CD4-positive, alpha-beta T cell treated with Interleukin-17A for 1 hour (primary cell): ENCODE measurements at regions not wholly inside any gene's neighbourhood (a gene's known extent, or its start where the extent isn't known, plus 50 kb on each side); places are given as distances from the start of the nearest gene placed in this dataset.
"Not testable (repeated sequence)": the region's sequence is repeated elsewhere in the genome, so short reads cannot be mapped to it uniquely, and the experiment has no call there.

Experiments used
- DNase-seq: peaks from one replicate; pipeline ENCODE4 v3.0.0-alpha.2; 2020

DNA sequence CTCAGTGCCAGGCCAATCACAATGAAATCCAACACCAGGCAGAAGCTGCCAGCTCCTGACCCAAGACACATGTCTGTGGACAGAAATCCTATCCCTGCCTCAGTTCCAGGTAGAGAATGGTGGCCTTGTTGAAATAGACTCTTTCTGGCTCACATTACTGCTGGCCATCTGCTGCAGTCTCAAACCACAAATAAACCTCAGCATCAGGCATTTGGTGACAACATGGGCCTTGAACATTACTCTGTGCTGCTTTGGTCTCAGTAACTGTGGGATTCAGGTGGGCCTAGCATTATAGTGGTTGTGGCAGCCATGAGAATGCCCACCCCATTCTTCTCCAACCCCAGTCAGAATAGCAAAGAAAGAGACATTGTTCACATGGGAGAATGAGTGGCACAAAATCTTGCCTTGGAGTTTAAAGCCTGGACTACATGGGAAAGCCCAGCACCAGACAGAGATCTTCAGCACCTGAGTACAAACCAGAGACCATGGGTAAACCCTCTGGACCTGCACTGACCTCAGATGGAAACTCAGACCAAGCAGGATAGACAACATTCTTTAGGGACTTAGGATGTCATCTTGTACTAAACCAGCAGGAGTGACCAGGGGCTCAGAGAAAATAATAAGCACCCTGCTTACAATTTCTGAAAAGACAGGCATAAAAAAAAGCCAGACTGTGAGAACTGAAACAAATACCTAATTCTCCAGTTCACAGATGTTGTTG is 50.4 kb upstream of the TRAM1L1 start:
- no peak for DNase-seq

DNA sequence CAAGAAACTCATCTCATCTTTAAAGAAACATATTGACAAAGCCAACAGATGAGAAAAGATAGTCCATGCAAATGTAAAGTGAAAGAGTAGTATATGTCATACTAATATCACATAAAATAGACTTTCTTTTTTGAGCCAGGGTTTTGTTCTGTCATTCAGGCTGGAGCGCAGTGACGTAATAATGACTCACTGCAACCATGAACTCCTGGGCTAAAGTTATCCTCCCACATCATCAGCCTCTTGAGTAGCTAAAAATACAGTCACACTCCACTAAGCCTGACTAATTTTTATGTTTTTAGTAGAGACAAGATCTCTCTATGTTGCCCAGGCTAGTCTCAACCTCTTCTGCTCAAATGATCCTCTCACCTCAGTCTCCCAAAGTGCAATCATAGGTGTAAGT is 51.8 kb upstream of the TRAM1L1 start:
- no peak for DNase-seq

DNA sequence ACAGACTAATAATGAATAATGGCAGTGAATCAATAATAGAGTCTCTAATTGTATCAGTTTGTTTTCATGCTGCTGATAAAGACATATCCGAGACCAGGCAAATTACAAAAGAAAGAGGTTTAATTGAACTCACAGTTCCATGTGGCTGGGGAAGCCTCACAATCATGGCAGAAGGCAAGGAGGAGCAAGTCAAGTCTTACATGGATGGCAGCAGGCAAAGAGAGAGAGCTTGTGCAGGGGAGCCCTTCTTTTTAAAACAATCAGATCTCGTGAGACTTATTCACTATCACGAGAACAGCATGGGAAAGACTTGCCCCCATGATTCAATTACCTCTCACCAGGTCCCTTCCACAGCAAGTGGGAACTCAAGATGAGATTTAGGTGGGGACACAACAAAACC is 53.4 kb upstream of the TRAM1L1 start:
- DNase-seq, result not testable (repeated sequence)

DNA sequence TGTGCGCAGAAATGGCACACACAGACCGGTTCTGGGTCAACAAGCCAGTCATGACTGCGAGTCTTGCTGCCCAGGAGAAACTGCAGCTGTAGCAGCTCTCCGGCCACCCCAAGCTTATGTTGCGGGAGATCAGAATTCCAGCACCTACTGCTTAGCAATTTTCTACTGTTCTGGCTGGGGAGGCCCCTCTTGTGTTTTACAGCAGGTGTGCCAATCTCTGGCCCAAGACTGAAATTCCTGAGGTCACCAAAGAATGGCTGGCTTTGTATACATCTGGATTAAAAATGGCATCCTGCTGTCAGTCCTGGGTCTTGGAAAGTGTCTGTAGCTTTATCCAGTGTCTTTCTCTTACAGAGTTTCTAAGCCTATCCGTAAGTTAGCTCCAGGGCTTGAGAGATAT is 68.9 kb upstream of the TRAM1L1 start:
- DNase-seq, result no peak

DNA sequence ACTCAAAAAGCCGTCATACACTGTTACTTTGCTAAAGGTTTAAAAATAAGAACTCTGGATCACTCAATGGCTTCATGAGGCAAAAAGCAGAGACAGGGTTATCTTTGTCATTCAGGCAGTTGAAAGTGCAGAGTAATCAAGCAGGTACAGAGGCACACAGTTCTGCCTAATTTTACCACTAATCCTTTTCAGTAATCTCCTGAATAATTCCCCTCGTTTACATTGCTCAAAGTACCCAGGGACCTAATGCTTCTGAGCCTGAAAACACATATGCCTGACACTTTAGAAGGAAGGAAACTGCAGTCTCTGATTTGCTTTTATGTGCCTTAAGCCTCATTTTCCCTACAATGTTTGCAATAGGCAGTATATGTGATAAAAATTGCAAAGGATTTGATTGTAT is 71.4 kb upstream of the TRAM1L1 start:
- DNase-seq, result no peak

DNA sequence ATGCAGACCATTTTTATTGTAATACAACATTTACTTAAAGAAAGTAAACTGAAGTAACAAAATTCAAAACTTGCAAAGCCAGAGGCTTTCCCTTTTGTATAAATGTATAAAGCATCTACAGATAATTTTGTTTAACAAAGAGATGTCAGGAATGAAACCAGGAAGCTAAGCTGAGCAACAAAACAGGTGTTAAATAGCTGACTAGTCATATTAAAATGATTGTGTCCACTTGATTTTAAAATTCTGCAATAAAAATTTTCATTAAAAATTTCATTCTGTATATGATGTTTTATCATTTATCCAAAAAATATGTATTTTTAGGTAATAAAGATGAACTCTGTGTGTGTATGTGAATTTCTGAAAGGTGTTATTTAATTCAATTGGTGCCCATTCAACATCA is 72.0 kb upstream of the TRAM1L1 start:
- no peak for DNase-seq

DNA sequence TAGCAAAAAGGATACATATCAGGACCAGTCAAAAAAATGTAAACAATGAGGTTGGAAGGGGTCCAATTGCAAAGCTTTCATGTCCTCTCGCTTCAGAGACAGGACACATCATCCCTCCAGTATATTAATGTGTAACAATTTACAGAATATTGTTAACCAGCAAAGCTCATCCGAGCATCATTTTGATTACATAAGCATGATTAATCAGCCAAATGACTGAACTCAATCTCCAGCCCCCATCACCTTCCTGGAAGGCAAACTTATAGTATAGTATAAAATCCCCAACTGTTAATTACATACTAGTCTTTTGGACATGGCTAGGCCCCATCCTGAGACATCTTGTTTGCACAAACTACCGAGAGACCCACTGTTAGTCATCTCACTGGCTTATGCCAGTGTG is 77.6 kb upstream of the TRAM1L1 start:
- no peak for DNase-seq

DNA sequence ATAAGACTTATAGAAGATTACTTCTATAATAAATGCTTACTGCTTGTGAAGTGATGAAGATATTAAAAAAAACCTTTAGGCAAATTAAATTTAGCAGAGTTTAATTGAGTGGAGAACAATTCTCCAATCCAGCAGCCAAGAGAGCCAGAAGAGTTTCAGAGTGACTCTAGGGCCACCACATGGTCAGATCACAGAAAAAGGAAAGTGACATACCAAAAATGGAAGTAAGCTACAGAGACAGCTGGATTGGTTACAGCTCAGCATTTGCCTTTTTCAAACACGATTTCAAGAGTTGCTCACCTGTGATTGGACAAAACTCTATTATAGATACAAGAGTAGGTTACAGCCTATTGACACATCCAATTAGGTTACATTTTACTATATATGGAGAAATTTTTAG is 79.0 kb upstream of the TRAM1L1 start:
- DNase-seq, result no peak

DNA sequence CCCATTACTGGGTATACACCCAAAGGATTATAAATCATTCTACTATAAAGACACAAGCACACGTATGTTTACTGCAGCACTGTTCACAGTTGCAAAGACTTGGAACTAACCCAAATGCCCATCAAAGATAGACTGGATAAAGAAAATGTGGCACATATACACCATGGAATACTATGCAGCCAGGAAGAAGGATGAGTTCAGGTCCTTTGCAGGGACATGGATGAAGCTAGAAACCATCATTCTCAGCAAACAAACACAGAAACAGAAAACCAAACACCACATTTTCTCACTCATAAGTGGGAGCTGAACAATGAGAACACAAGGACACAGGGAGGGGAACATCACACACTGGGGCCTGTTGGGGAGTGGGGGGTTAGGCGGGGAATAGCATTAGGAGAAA is 90.0 kb upstream of the TRAM1L1 start:
- DNase-seq, result not testable (repeated sequence)

DNA sequence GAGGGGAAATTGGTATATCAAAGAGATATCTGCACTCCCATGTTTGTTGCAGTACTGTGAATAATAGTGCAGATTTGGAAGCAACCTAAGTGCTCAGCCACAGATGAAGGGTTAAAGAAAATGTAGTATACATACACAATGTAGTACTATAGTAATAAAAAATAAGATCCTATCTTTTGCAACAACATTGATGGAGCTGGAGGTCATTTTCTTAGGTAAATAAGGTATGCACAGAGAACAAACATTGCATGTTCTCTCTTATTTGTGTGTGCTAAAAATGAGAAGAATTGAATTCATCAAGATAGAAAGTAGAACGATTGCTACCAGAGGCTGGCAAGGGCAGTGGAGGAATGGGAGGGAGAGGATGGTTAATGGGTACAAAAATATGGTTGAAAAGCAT is 117.9 kb upstream of the TRAM1L1 start:
- no peak for DNase-seq

DNA sequence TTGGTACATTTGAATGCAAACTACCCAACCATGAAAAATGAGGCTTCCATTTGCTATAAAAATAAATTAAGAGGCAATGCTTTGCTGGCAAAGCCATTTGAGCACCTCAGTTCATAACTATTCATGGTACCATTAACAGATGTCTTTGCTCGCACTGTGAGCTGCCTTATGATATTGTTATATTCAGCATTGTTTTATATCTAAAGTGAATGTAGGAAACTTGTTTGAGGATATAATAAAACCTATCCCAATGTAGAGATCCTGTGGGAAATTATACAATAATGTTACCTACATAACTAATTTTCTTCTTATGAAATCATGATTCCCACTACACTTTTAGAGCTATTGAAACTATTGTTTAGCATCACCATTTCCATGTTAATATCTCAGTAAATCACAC is 125.2 kb upstream of the TRAM1L1 start:
- DNase-seq, result no peak

DNA sequence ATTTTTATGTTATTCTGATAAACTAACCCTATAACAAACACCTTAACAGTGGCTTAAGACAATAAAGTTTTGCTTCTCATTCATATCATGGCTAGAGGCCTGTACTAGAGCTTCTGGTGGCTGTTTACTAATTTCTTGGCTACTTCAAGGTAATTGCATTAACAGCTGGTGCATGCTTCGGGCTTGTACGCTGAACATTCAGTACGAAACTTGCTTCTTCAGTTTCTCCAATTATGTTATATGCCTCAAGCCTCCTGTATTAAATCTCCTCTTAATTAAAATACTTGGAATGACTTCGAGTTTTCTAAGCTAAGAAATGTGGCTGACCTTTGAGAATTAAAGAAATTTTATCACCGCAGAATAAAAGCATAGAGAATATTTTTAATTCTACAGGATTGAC is 138.9 kb upstream of the TRAM1L1 start:
- DNase-seq, result no peak

DNA sequence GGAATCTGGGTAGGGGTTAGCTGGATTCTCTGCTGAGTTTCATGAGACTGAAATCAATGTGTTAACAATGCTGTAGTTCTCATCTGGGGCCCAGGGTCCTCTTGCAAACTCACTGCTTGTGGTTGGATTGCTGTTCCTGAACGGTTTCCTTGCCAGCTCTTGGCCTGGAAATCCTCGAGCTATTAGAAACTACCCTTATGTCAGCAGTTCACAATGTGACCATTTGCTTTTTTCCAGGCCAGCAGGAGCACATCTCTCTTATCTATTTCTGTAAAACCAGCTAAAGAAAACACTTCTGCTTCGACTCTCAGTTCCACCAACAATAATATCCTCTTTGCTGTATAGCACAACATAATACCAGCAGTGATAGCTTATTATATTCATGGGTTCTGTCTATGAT is 140.1 kb upstream of the TRAM1L1 start:
- no peak for DNase-seq

DNA sequence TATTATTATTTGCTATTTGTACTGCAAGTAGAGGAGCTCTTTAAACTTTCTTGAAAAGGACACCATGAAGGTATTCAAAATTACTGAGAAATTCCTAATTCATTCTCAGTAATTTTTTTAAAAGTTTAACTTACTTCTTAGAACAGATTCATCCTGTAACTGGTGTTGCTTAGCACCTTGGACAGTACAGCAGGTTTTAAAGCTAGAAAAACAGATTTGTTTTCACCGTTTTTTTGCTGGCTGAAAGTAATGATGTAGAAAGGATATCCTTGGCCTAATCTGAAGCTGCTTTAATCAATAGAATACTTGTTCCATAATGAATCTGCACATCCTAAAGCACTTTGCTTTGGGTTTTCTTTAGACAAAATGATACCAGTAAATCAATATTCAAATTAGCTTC is 142.5 kb upstream of the TRAM1L1 start:
- no peak for DNase-seq

DNA sequence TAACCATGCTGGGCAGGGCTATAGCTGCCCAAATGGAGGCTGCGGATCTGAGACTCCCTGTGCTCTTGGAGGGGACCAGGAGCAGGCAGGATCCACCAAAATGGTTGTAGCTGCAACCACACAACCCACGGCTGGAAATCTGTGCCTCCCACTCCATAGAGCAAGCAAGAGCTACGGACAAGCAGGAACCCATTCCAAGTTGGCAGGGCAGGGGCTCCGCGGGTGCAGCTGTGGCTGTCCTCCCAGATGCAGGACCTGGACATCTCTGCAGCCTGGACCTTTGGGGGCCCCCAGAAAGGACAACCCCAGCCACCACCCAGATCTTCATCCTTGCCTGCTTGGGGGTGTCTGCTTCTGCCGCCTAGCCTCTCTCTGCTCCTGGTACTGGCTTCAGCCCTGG is 154.1 kb upstream of the TRAM1L1 start:
- no peak for DNase-seq

DNA sequence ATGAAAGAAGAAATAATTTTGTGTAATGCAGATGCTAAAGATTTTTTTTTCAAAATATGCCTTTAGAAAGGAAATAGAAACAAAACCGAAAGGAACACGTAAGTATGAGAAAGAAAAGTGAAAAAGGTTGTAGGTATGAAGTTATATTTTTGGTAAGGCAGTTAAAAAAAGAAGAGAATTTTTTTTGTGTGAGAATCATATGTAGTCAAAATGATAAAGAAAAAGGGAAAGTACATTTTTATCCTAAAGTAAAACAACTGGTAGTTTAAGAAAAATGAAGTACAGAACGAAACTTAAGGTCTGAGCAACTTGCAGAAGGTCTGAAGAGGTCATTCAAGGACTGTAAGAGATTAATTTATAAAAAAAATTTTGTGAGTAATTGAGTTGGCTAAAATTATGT is 164.0 kb upstream of the TRAM1L1 start:
- no peak for DNase-seq

DNA sequence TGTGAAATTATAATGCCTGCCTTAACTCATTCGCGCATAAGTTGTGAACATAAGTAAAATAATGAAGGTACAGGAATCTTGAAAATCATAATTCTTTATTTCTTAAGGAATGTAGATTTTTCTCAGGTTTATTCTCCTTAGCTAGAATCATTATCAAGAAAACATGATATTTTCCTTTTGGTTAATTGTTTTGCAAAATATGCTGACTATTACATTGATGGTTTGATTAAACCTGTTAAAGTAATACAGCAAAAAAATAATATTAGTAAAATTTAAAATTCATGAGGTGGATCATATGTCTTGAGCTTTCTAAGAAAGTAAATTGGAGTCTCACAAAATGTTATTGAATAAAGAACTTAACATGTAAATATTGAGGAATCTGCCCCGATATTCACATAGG is 178.7 kb upstream of the TRAM1L1 start:
- DNase-seq, result no peak

DNA sequence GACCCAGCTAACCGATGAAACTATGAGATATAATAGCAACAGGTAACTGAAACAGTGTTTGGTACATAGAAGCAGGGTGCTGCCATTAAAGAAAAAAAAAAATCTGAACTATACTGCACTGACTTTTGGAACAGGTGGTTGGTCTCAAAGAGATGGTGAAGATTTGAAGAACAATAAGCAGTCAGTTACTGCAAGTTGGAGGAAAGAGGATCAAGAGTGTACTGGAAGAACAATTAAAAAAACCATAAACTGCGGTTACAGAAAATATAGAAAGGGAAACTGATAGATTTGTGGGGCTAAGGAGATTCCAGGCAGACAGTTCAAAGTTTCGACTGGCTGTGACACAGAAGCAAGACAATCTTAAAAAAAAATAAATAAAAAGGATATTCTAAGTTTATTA is 181.9 kb upstream of the TRAM1L1 start:
- DNase-seq, result no peak

DNA sequence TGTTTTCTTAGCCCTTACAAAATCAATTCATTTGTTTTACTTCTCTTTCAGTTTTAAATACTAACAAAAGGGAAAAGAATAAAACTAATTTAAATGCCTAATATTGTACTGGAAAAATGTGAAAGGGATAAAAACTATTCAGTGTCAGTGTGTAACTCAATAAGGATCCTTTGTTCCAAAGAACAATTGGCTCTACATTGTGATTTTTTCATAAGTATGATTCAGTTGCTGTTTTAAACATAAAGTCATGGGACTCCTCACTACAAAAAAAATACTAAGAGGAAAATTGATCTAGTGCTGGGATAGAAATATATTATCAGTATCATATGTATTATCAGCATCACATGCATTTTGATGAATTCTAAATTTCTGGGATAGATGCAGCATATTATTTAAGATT is 199.4 kb upstream of the TRAM1L1 start:
- no peak for DNase-seq

DNA sequence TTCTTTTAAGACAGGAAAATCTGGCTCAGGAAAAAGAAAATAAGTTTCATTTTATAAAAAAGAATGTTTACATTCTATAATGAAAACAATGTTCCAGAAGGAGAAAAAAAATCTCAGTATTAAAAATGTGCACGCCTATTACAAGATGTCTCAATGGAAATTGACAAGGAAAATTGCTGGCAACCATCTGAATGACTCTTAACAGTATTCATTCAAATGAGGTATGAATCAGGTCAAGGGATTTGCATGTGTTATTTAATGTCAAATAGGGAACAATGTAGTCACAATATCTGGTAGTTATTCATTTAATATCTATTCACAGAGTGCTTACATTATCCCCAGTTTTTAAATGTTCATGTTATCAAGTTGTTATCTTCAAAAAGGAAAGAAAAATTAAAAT is 208.4 kb upstream of the TRAM1L1 start:
- DNase-seq, result no peak

DNA sequence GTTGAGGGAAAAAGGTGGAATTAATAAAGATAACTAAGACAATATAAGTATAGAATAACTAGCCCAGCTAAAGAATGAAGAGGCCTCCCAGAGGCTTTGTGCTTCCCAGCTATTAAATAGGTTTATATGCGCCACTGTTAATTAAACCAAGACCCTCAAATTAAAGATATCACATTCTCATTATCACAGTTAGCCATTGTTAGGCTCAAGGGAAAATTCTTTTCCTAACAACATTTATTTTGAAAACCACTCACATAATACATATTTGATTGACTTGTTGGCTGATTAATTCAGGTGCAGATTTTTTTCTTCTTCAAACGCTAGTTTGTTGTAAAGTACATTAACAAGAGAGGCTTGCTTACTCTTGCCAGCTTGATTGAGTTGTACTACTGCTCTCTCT is 216.8 kb upstream of the TRAM1L1 start:
- DNase-seq, result no peak

DNA sequence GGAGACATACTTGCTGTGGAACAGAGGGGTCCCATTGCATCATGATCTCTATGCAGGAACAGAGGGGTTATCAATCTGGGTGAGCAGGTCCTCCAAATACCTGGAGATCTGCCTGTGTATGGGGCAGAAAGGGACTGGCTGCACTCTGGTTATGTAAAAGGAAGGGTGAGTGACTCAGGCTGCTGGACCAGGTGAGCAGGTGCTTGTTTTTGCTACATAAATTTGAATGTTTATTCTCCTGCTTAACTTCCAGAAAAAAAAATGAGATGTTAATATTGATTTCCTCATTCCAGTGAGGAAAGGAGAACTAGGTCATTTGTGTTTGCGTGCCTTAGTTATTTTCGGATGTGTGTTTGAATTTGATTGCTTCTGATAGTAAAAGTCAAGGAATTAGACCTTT is 225.8 kb upstream of the TRAM1L1 start:
- DNase-seq, result no peak

DNA sequence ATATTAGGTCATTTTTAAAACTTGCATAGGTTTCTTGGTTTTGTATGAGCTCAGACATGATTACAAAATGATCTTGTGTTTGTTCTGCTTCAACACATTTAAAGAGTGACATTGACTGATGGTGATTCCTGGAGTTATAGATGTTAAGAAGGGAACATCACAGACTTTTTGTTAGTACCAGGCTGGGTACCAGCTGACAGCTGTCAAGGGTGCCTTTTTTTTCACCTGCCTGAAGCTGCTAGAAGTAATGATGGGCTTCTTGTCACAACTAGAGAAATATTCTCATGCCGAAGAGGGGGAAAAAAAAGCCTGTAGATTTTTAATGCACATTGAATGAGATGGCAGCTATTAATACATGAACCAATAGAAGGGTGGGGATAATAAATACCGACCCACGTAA is 226.6 kb upstream of the TRAM1L1 start:
- no peak for DNase-seq

DNA sequence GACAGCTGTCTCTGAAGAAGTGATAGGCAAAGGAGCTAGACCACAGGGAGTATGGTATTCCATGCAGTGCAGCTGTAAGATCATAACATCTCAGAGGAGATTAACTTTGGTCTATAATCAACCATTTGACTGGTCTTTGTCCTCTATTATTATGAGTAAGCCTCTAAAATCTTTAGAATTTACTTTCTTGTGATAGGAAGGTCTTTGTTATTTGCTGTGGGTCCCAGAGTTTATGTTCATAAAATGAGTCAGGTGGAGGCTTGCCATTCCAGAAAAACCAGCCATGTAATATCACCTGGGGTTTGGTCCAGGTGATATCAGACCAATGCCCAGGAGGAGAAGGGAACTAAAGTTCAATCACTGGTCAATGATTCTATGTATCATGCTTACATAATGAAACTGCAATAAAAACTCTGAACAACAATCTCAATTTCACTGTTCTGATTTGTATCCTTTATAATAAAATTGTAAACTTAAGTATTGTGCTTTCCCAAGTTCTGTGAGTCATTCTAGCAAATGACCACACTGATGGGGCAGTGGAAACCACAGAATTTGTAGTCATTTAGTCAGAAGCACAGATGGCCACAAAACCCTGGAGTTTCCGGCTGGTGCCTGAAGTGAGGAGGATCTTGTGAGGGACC is 239.6 kb upstream of the TRAM1L1 start:
- no peak for DNase-seq

DNA sequence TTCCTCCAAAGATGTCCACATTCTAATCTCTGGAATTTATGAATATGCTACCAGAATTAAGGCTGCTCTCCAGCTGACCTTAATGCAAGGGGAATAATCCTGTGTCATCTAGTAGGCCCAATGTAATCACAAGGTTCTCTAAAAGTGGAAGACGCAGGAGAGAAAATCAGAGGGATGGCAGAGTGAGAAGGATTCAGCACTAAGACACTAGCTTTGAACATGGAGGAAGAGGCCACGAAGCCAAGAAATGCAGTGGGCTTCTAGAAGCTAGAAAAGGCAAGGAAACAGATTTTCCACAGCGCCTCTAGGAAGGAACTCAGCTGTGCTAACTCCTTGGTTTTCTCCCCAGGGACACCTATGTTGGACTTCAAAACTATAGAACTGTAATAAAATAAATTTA is 240.7 kb upstream of the TRAM1L1 start:
- no peak for DNase-seq
